ENCODE measurements at regions not wholly inside any gene's neighbourhood (a gene's known extent, or its start where the extent isn't known, plus 50 kb on each side); places are given as distances from the start of the nearest gene placed in this dataset.

DNA sequence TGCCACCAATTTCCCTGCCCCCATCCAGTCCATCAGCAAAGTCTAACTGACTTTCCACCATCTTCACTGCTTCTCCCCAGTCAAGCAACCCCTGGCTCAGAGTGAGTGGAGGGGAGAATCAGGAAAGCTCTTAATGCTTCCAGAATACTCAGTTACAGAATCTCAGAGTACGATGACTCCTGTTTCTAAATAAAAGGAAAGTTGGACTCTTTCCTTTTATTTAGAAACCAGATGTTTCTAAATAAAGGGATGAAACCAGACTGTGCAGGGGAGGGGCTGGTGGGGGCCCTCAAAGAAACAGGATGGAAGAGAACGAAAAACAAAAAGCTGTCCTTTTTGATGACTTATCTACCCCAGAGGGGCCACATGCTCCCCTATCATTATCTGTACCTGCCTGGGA lies 85.2 kb upstream of the PPM1J start:
- H3K56ac ChIP-seq (ENCODE audit: extremely low read depth, insufficient read depth, low read length) = no peak overlapping the region
- H3K9me3 ChIP-seq (ENCODE audit: control insufficient read depth, insufficient read depth, low read length) = no peaks in the 10 kb centered on the region
- H2BK5ac ChIP-seq (ENCODE audit: low read depth, low read length, poor library complexity, severe bottlenecking) = no peak overlapping the region
- H3K4me3 ChIP-seq (ENCODE audit: insufficient read depth, low read depth, low read length) = no peak overlapping the region
- no CpG with 5 or more reads among the region's 2 CpGs for WGBS, 2 experiments (ENCODE audit: extremely low coverage in 2 of 2, insufficient read length in 1 of 2)
- no peaks in the 10 kb centered on the region for H3K79me1 ChIP-seq (ENCODE audit: low read depth in 1 of 2, low read length in 2 of 2)
- ChIA-PET CTCF (interaction anchor here (1.1 to 1.4 kb wide), 2 partner anchors 56 to 82 kb away, joined by 3 to 6 read pairs; a partner anchor contains a TSS), POLR2A (ENCODE audit: unreplicated experiment) (no interaction called here)
- H2BK20ac ChIP-seq (ENCODE audit: low read depth, low read length) = no peak overlapping the region
- no peaks in the 10 kb centered on the region for H3K36me3 ChIP-seq (ENCODE audit: control insufficient read depth, insufficient read depth, low read length)
- no peak overlapping the region for H3K9ac ChIP-seq (ENCODE audit: low read depth, low read length)
- H2BK120ac ChIP-seq (ENCODE audit: low read depth, low read length) = no peak overlapping the region
- no peak overlapping the region for H3K18ac ChIP-seq (ENCODE audit: low read depth, low read length)
- no peak overlapping the region for H3K27ac ChIP-seq (ENCODE audit: insufficient read depth, low read length)
- dilution Hi-C loops (cut with HindIII; ENCODE audit: low sequenced_read_pairs, unreplicated experiment) = no loop called here
- H2BK15ac ChIP-seq (ENCODE audit: low read depth, low read length) = no peak overlapping the region
- intact Hi-C loops (cut with micrococcal nuclease) = no loop called here
- no peak overlapping the region for H3K4ac ChIP-seq (ENCODE audit: low read depth, low read length)
- DNase-seq (no peak), ATAC-seq (ENCODE audit: low read depth) (no peak)
- H4K5ac ChIP-seq (ENCODE audit: low read depth, low read length) = no peak overlapping the region
- H2AK9ac ChIP-seq (replicated peaks; ENCODE audit: low read depth, low read length, poor library complexity) = no peak overlapping the region
- H4K8ac ChIP-seq (ENCODE audit: low read depth in 2 of 2, low read length in 2 of 2) = no peak overlapping the region
- H3K4me2 ChIP-seq (ENCODE audit: low read depth, low read length) = no peak overlapping the region
- no peak overlapping the region for H3K23ac ChIP-seq (ENCODE audit: low read depth, low read length)
- H3K14ac ChIP-seq (replicated peaks; ENCODE audit: low read depth, low read length) = no peak overlapping the region
- in situ Hi-C loops (cut with MboI; ENCODE audit: low sequenced_read_pairs) = no loop called here
- TF ChIP-seq MAZ (IDR thresholded peaks at IDR 0.05; ENCODE audit: borderline replicate concordance, low read depth, low read length) = no peak
- TF ChIP-seq SMC3 (IDR thresholded peaks at IDR 0.05; ENCODE audit: low read depth, low read length) = no peak
- no peak for TF ChIP-seq CHD1 (IDR thresholded peaks at IDR 0.05; ENCODE audit: low read depth, low read length)
- no peak for TF ChIP-seq BHLHE40 (IDR thresholded peaks at IDR 0.05; ENCODE audit: low read depth, low read length)
- no peak for TF ChIP-seq CEBPB (IDR thresholded peaks at IDR 0.05; ENCODE audit: low read depth, low read length)
- no peak for TF ChIP-seq RFX5 (IDR thresholded peaks at IDR 0.05; ENCODE audit: low read depth, low read length)
- TF ChIP-seq MXI1 (IDR thresholded peaks at IDR 0.05; ENCODE audit: borderline replicate concordance, low read depth, low read length) = no peak
- no peak for TF ChIP-seq POLR2A (IDR thresholded peaks at IDR 0.05; ENCODE audit: low read depth, low read length)
- no peaks in the 10 kb centered on the region for H3K4me1 ChIP-seq (ENCODE audit: control insufficient read depth, insufficient read depth, low read length)
- H2AFZ ChIP-seq (replicated peaks; ENCODE audit: low read length, poor library complexity) = no peak overlapping the region
- H4K91ac ChIP-seq (ENCODE audit: insufficient read depth, low read depth, low read length) = no peak overlapping the region
- H4K20me1 ChIP-seq (ENCODE audit: insufficient read depth, low read length) = no peaks in the 10 kb centered on the region
- no TSS peak for BruUV-seq (replicated peaks)
- no peaks in the 10 kb centered on the region for H3K9me1 ChIP-seq (ENCODE audit: insufficient read depth, low read length)
- peaks cover 6% of the 10 kb centered on the region for H3K27me3 ChIP-seq (ENCODE audit: control insufficient read depth, insufficient read depth, low read length)
- H2AK5ac ChIP-seq (ENCODE audit: low read depth, low read length) = no peak overlapping the region

Data from IMR-90 (cell line).